Karpas-422 (cell line): ENCODE measurements at regions not wholly inside any gene's neighbourhood (a gene's known extent, or its start where the extent isn't known, plus 50 kb on each side); places are given as distances from the start of the nearest gene placed in this dataset.

Experiments used
- DNase-seq: peaks from one replicate; pipeline ENCODE4 v3.0.0-alpha.2; 2015
- H2AFZ ChIP-seq: fragments of 200-600 bp; sonication (generic); 2 replicates; pipeline ENCODE4 v1.6.1; 2014; ENCODE audit warnings: antibody characterized with exemption, low read length, mixed read lengths
- H3K27ac ChIP-seq: fragments of 200-600 bp; sonication (generic); 2 replicates; pipeline ENCODE4 v1.5.1; 2014; ENCODE audit warnings: mild to moderate bottlenecking, low read length, moderate library complexity
- H3K27me3 ChIP-seq: fragments of 200-600 bp; sonication (generic); 2 replicates; pipeline ENCODE4 v1.6.1; 2014; ENCODE audit warnings: low read length, mixed read lengths
- H3K36me3 ChIP-seq: fragments of 200-600 bp; sonication (generic); 2 replicates; pipeline ENCODE4 v1.6.1; 2014; ENCODE audit warnings: low read length, mixed read lengths; ENCODE audit not compliant: insufficient read depth
- H3K4me1 ChIP-seq: fragments of 200-600 bp; sonication (generic); 2 replicates; pipeline ENCODE4 v1.6.1; 2014; ENCODE audit warnings: mild to moderate bottlenecking, low read length, mixed read lengths
- H3K4me2 ChIP-seq: fragments of 200-600 bp; sonication (generic); 2 replicates; pipeline ENCODE4 v1.6.1; 2014; ENCODE audit warnings: low read length, low read depth, mild to moderate bottlenecking; ENCODE audit not compliant: poor library complexity, severe bottlenecking
- H3K4me3 ChIP-seq: fragments of 200-600 bp; sonication (generic); 2 replicates; pipeline ENCODE4 v1.5.1; 2014; ENCODE audit warnings: mild to moderate bottlenecking, antibody characterized with exemption, low read length, mixed read lengths
- H3K79me2 ChIP-seq: fragments of 200-600 bp; sonication (generic); 2 replicates; pipeline ENCODE4 v1.6.1; 2014; ENCODE audit warnings: mild to moderate bottlenecking, low read length, mixed read lengths
- H3K9ac ChIP-seq: fragments of 200-600 bp; sonication (generic); 2 replicates; pipeline ENCODE4 v1.6.0; 2014; ENCODE audit warnings: low read length
- H3K9me2 ChIP-seq: fragments of 200-600 bp; sonication (generic), shearing (Covaris generic); replicated peaks from 2 replicates; pipeline ENCODE4 v1.6.0; 2014; ENCODE audit warnings: mild to moderate bottlenecking, low read length, moderate library complexity; ENCODE audit not compliant: insufficient read depth
- H3K9me3 ChIP-seq: fragments of 300-700, 200-600 bp; sonication (generic); 2 replicates; pipeline ENCODE4 v1.6.1; 2014; ENCODE audit warnings: low read length, mixed read lengths
- H4K20me1 ChIP-seq: fragments of 200-600 bp; sonication (generic); 2 replicates; pipeline ENCODE4 v1.6.1; 2014; ENCODE audit warnings: mild to moderate bottlenecking, antibody characterized with exemption, low read length, low read depth; ENCODE audit not compliant: insufficient read depth

GRCh38 chr5:155936520-155937406 is 390.2 kb upstream of the SGCD start:
- no peak overlapping the region for H2AFZ ChIP-seq
- DNase-seq: no peak
- H3K79me2 ChIP-seq: no peaks in the 10 kb centered on the region
- H3K9me2 ChIP-seq: no peaks in the 10 kb centered on the region
- no peaks in the 10 kb centered on the region for H4K20me1 ChIP-seq
- H3K9me3 ChIP-seq: no peaks in the 10 kb centered on the region
- H3K4me2 ChIP-seq: no peak overlapping the region
- no peak overlapping the region for H3K9ac ChIP-seq
- H3K27me3 ChIP-seq: no peaks in the 10 kb centered on the region
- no peak overlapping the region for H3K27ac ChIP-seq
- no peaks in the 10 kb centered on the region for H3K4me1 ChIP-seq
- no peaks in the 10 kb centered on the region for H3K36me3 ChIP-seq
- H3K4me3 ChIP-seq: no peak overlapping the region

- H2AFZ ChIP-seq: no peak overlapping the region
- no peak for DNase-seq
Observed at GRCh38 chr5:155938051-155938450, 388.9 kb upstream of the SGCD start.

GRCh38 chr5:155941340-155941739 is 385.6 kb upstream of the SGCD start:
- Histone ChIP-seq H3K36me3 (no peaks in the 10 kb centered on the region), H3K4me3 (no peak overlapping the region), H2AFZ (no peak overlapping the region), H3K9me2 (no peaks in the 10 kb centered on the region), H3K4me1 (no peaks in the 10 kb centered on the region), H4K20me1 (no peaks in the 10 kb centered on the region), H3K27me3 (no peaks in the 10 kb centered on the region), H3K9me3 (no peaks in the 10 kb centered on the region), H3K27ac (no peak overlapping the region), H3K9ac (no peak overlapping the region), H3K4me2 (no peak overlapping the region), H3K79me2 (no peaks in the 10 kb centered on the region)
- no peak for DNase-seq

More at GRCh38 chr5:155938051-155938450, 388.9 kb upstream of the SGCD start:
- no peak overlapping the region for H3K4me3 ChIP-seq
- no peaks in the 10 kb centered on the region for H3K4me1 ChIP-seq
- no peaks in the 10 kb centered on the region for H3K36me3 ChIP-seq
- no peak overlapping the region for H3K27ac ChIP-seq
- H3K79me2 ChIP-seq: no peaks in the 10 kb centered on the region
- no peak overlapping the region for H3K9ac ChIP-seq
- H3K9me3 ChIP-seq: no peaks in the 10 kb centered on the region
- H4K20me1 ChIP-seq: no peaks in the 10 kb centered on the region
- no peaks in the 10 kb centered on the region for H3K27me3 ChIP-seq
- no peaks in the 10 kb centered on the region for H3K9me2 ChIP-seq
- H3K4me2 ChIP-seq: no peak overlapping the region

- no peak overlapping the region for H3K9ac ChIP-seq
- peak; percentile 70 for DNase-seq
Observed at GRCh38 chr5:155943516-155944407, 383.2 kb upstream of the SGCD start.

GRCh38 chr5:155947394-155948062 is 379.4 kb upstream of the SGCD start:
- DNase-seq: no peak
- Histone ChIP-seq H3K27me3 (no peaks in the 10 kb centered on the region), H3K79me2 (no peaks in the 10 kb centered on the region), H3K4me3 (no peak overlapping the region), H3K9me3 (no peaks in the 10 kb centered on the region), H3K4me1 (peaks cover 2% of the 10 kb centered on the region), H3K27ac (no peak overlapping the region), H2AFZ (no peak overlapping the region), H3K4me2 (no peak overlapping the region), H3K9me2 (no peaks in the 10 kb centered on the region), H3K36me3 (no peaks in the 10 kb centered on the region), H4K20me1 (no peaks in the 10 kb centered on the region), H3K9ac (no peak overlapping the region)

More at GRCh38 chr5:155943516-155944407, 383.2 kb upstream of the SGCD start:
- H3K9me3 ChIP-seq: no peaks in the 10 kb centered on the region
- no peak overlapping the region for H3K4me2 ChIP-seq
- no peaks in the 10 kb centered on the region for H3K36me3 ChIP-seq
- H4K20me1 ChIP-seq: no peaks in the 10 kb centered on the region
- no peaks in the 10 kb centered on the region for H3K9me2 ChIP-seq
- H3K4me1 ChIP-seq: no peaks in the 10 kb centered on the region
- H3K27ac ChIP-seq: no peak overlapping the region
- H2AFZ ChIP-seq: no peak overlapping the region
- H3K79me2 ChIP-seq: no peaks in the 10 kb centered on the region
- no peak overlapping the region for H3K4me3 ChIP-seq
- no peaks in the 10 kb centered on the region for H3K27me3 ChIP-seq

GRCh38 chr5:155948576-155948975 is 378.4 kb upstream of the SGCD start:
- Histone ChIP-seq H3K4me2 (no peak overlapping the region), H3K9ac (no peak overlapping the region), H3K4me3 (no peak overlapping the region), H3K27me3 (no peaks in the 10 kb centered on the region), H3K9me2 (no peaks in the 10 kb centered on the region), H3K4me1 (peaks cover 4% of the 10 kb centered on the region), H4K20me1 (no peaks in the 10 kb centered on the region), H2AFZ (no peak overlapping the region), H3K79me2 (no peaks in the 10 kb centered on the region), H3K36me3 (no peaks in the 10 kb centered on the region), H3K27ac (no peak overlapping the region), H3K9me3 (no peaks in the 10 kb centered on the region)
- no peak for DNase-seq

GRCh38 chr5:155952486-155953089 is 374.4 kb upstream of the SGCD start:
- no peak for DNase-seq
- Histone ChIP-seq H3K79me2 (no peaks in the 10 kb centered on the region), H3K4me1 (peaks cover 4% of the 10 kb centered on the region), H3K9me2 (no peaks in the 10 kb centered on the region), H3K9ac (no peak overlapping the region), H3K36me3 (no peaks in the 10 kb centered on the region), H3K27ac (no peak overlapping the region), H3K4me2 (no peak overlapping the region), H2AFZ (no peak overlapping the region), H4K20me1 (no peaks in the 10 kb centered on the region), H3K27me3 (no peaks in the 10 kb centered on the region), H3K4me3 (no peak overlapping the region), H3K9me3 (no peaks in the 10 kb centered on the region)
